ENCODE measurements at regions not wholly inside any gene's neighbourhood (a gene's known extent, or its start where the extent isn't known, plus 50 kb on each side); places are given as distances from the start of the nearest gene placed in this dataset.

GRCh38 chr16:65279576-65279975 is 157.7 kb upstream of the CDH11 start:
- H3K4me1 ChIP-seq (ENCODE audit: control insufficient read depth in 2 of 2, insufficient read depth in 2 of 2, low read length in 2 of 2) = no peaks in the 10 kb centered on the region
- no peaks in the 10 kb centered on the region for H3K36me3 ChIP-seq (ENCODE audit: control insufficient read depth in 2 of 2, insufficient read depth in 2 of 2, low read length in 1 of 2)
- no peaks in the 10 kb centered on the region for H3K27me3 ChIP-seq (ENCODE audit: control insufficient read depth in 2 of 2, insufficient read depth in 1 of 2, low read length in 1 of 2)
- WGBS = 94% methylated on average over 1 of the region's 1 CpG
- no peaks in the 10 kb centered on the region for H3K9me3 ChIP-seq (ENCODE audit: control insufficient read depth in 2 of 2, insufficient read depth in 1 of 2, low read length in 1 of 2)
- no peak overlapping the region for H3K27ac ChIP-seq (ENCODE audit: low read depth in 1 of 2, low read length in 1 of 2)
- DNase-seq (ENCODE audit: low read depth in 6 of 9, low spot score in 9 of 9) = no peak
- no peak overlapping the region for H3K4me3 ChIP-seq (ENCODE audit: low read length in 2 of 2)

GRCh38 chr16:65278874-65279273 is 157.0 kb upstream of the CDH11 start:
- H3K27ac ChIP-seq (ENCODE audit: low read depth in 1 of 2, low read length in 1 of 2) = no peak overlapping the region
- DNase-seq (ENCODE audit: low read depth in 6 of 9, low spot score in 9 of 9) = no peak
- WGBS = 94% methylated on average over 6 of the region's 6 CpGs
- H3K4me3 ChIP-seq (ENCODE audit: low read length in 2 of 2) = no peak overlapping the region
- H3K27me3 ChIP-seq (ENCODE audit: control insufficient read depth in 2 of 2, insufficient read depth in 1 of 2, low read length in 1 of 2) = no peaks in the 10 kb centered on the region
- no peaks in the 10 kb centered on the region for H3K36me3 ChIP-seq (ENCODE audit: control insufficient read depth in 2 of 2, insufficient read depth in 2 of 2, low read length in 1 of 2)
- no peaks in the 10 kb centered on the region for H3K9me3 ChIP-seq (ENCODE audit: control insufficient read depth in 2 of 2, insufficient read depth in 1 of 2, low read length in 1 of 2)
- no peaks in the 10 kb centered on the region for H3K4me1 ChIP-seq (ENCODE audit: control insufficient read depth in 2 of 2, insufficient read depth in 2 of 2, low read length in 2 of 2)

- DNase-seq (ENCODE audit: low read depth in 6 of 9, low spot score in 9 of 9) = no peak
These were observed 152.7 kb upstream of the CDH11 start for GRCh38 chr16:65274566-65274965.

GRCh38 chr16:65272699-65273414 is 151.0 kb upstream of the CDH11 start:
- Histone ChIP-seq H3K9me3 (ENCODE audit: control insufficient read depth in 2 of 2, insufficient read depth in 1 of 2, low read length in 1 of 2) (no peaks in the 10 kb centered on the region), H3K4me3 (ENCODE audit: low read length in 2 of 2) (no peak overlapping the region)
- WGBS = 94% methylated on average over 4 of the region's 4 CpGs

More at GRCh38 chr16:65274566-65274965, 152.7 kb upstream of the CDH11 start:
- Histone ChIP-seq H3K27ac (ENCODE audit: low read depth in 1 of 2, low read length in 1 of 2) (no peak overlapping the region), H3K4me1 (ENCODE audit: control insufficient read depth in 2 of 2, insufficient read depth in 2 of 2, low read length in 2 of 2) (no peaks in the 10 kb centered on the region), H3K4me3 (ENCODE audit: low read length in 2 of 2) (no peak overlapping the region), H3K9me3 (ENCODE audit: control insufficient read depth in 2 of 2, insufficient read depth in 1 of 2, low read length in 1 of 2) (no peaks in the 10 kb centered on the region), H3K36me3 (ENCODE audit: control insufficient read depth in 2 of 2, insufficient read depth in 2 of 2, low read length in 1 of 2) (no peaks in the 10 kb centered on the region), H3K27me3 (ENCODE audit: control insufficient read depth in 2 of 2, insufficient read depth in 1 of 2, low read length in 1 of 2) (no peaks in the 10 kb centered on the region)
- 78% methylated on average over 3 of the region's 3 CpGs for WGBS

GRCh38 chr16:65271996-65272395 is 150.1 kb upstream of the CDH11 start:
- Histone ChIP-seq H3K4me1 (ENCODE audit: control insufficient read depth in 2 of 2, insufficient read depth in 2 of 2, low read length in 2 of 2) (no peaks in the 10 kb centered on the region), H3K27me3 (ENCODE audit: control insufficient read depth in 2 of 2, insufficient read depth in 1 of 2, low read length in 1 of 2) (no peaks in the 10 kb centered on the region), H3K4me3 (ENCODE audit: low read length in 2 of 2) (no peak overlapping the region), H3K27ac (ENCODE audit: low read depth in 1 of 2, low read length in 1 of 2) (no peak overlapping the region), H3K9me3 (ENCODE audit: control insufficient read depth in 2 of 2, insufficient read depth in 1 of 2, low read length in 1 of 2) (no peaks in the 10 kb centered on the region), H3K36me3 (ENCODE audit: control insufficient read depth in 2 of 2, insufficient read depth in 2 of 2, low read length in 1 of 2) (no peaks in the 10 kb centered on the region)
- DNase-seq (ENCODE audit: low read depth in 6 of 9, low spot score in 9 of 9) = no peak
- 61% methylated on average over 1 of the region's 1 CpG for WGBS

More at GRCh38 chr16:65272699-65273414, 151.0 kb upstream of the CDH11 start:
- Histone ChIP-seq H3K27me3 (ENCODE audit: control insufficient read depth in 2 of 2, insufficient read depth in 1 of 2, low read length in 1 of 2) (no peaks in the 10 kb centered on the region), H3K36me3 (ENCODE audit: control insufficient read depth in 2 of 2, insufficient read depth in 2 of 2, low read length in 1 of 2) (no peaks in the 10 kb centered on the region), H3K4me1 (ENCODE audit: control insufficient read depth in 2 of 2, insufficient read depth in 2 of 2, low read length in 2 of 2) (no peaks in the 10 kb centered on the region), H3K27ac (ENCODE audit: low read depth in 1 of 2, low read length in 1 of 2) (no peak overlapping the region)
- DNase-seq (ENCODE audit: low read depth in 6 of 9, low spot score in 9 of 9) = no peak

GRCh38 chr16:65268331-65268730 is 146.5 kb upstream of the CDH11 start:
- no peak overlapping the region for H3K4me3 ChIP-seq (ENCODE audit: low read length in 2 of 2)
- H3K27ac ChIP-seq (ENCODE audit: low read depth in 1 of 2, low read length in 1 of 2) = no peak overlapping the region
- no peaks in the 10 kb centered on the region for H3K9me3 ChIP-seq (ENCODE audit: control insufficient read depth in 2 of 2, insufficient read depth in 1 of 2, low read length in 1 of 2)
- no peaks in the 10 kb centered on the region for H3K27me3 ChIP-seq (ENCODE audit: control insufficient read depth in 2 of 2, insufficient read depth in 1 of 2, low read length in 1 of 2)
- H3K36me3 ChIP-seq (ENCODE audit: control insufficient read depth in 2 of 2, insufficient read depth in 2 of 2, low read length in 1 of 2) = no peaks in the 10 kb centered on the region
- 19% methylated on average over 1 of the region's 1 CpG for WGBS
- H3K4me1 ChIP-seq (ENCODE audit: control insufficient read depth in 2 of 2, insufficient read depth in 2 of 2, low read length in 2 of 2) = no peaks in the 10 kb centered on the region
- DNase-seq (ENCODE audit: low read depth in 6 of 9, low spot score in 9 of 9) = no peak

GRCh38 chr16:65263896-65264295 is 142.0 kb upstream of the CDH11 start:
- H3K27me3 ChIP-seq (ENCODE audit: control insufficient read depth in 2 of 2, insufficient read depth in 1 of 2, low read length in 1 of 2) = no peaks in the 10 kb centered on the region
- H3K9me3 ChIP-seq (ENCODE audit: control insufficient read depth in 2 of 2, insufficient read depth in 1 of 2, low read length in 1 of 2) = no peaks in the 10 kb centered on the region
- WGBS = 94% methylated on average over 1 of the region's 1 CpG
- no peaks in the 10 kb centered on the region for H3K36me3 ChIP-seq (ENCODE audit: control insufficient read depth in 2 of 2, insufficient read depth in 2 of 2, low read length in 1 of 2)
- no peak overlapping the region for H3K27ac ChIP-seq (ENCODE audit: low read depth in 1 of 2, low read length in 1 of 2)
- H3K4me1 ChIP-seq (ENCODE audit: control insufficient read depth in 2 of 2, insufficient read depth in 2 of 2, low read length in 2 of 2) = no peaks in the 10 kb centered on the region
- no peak for DNase-seq (ENCODE audit: low read depth in 6 of 9, low spot score in 9 of 9)
- no peak overlapping the region for H3K4me3 ChIP-seq (ENCODE audit: low read length in 2 of 2)

- Histone ChIP-seq H3K4me3 (ENCODE audit: low read length in 2 of 2) (no peak overlapping the region), H3K27me3 (ENCODE audit: control insufficient read depth in 2 of 2, insufficient read depth in 1 of 2, low read length in 1 of 2) (no peaks in the 10 kb centered on the region), H3K4me1 (ENCODE audit: control insufficient read depth in 2 of 2, insufficient read depth in 2 of 2, low read length in 2 of 2) (no peaks in the 10 kb centered on the region), H3K27ac (ENCODE audit: low read depth in 1 of 2, low read length in 1 of 2) (no peak overlapping the region), H3K36me3 (ENCODE audit: control insufficient read depth in 2 of 2, insufficient read depth in 2 of 2, low read length in 1 of 2) (no peaks in the 10 kb centered on the region), H3K9me3 (ENCODE audit: control insufficient read depth in 2 of 2, insufficient read depth in 1 of 2, low read length in 1 of 2) (no peaks in the 10 kb centered on the region)
- DNase-seq (ENCODE audit: low read depth in 6 of 9, low spot score in 9 of 9) = no peak
- WGBS = 92% methylated on average over 1 of the region's 1 CpG
These were observed 138.9 kb upstream of the CDH11 start for GRCh38 chr16:65260746-65261145.

GRCh38 chr16:65254144-65254543 is 132.3 kb upstream of the CDH11 start:
- Histone ChIP-seq H3K4me1 (ENCODE audit: control insufficient read depth in 2 of 2, insufficient read depth in 2 of 2, low read length in 2 of 2) (no peaks in the 10 kb centered on the region), H3K27me3 (ENCODE audit: control insufficient read depth in 2 of 2, insufficient read depth in 1 of 2, low read length in 1 of 2) (no peaks in the 10 kb centered on the region), H3K27ac (ENCODE audit: low read depth in 1 of 2, low read length in 1 of 2) (no peak overlapping the region), H3K4me3 (ENCODE audit: low read length in 2 of 2) (no peak overlapping the region), H3K36me3 (ENCODE audit: control insufficient read depth in 2 of 2, insufficient read depth in 2 of 2, low read length in 1 of 2) (no peaks in the 10 kb centered on the region), H3K9me3 (ENCODE audit: control insufficient read depth in 2 of 2, insufficient read depth in 1 of 2, low read length in 1 of 2) (no peaks in the 10 kb centered on the region)
- DNase-seq (ENCODE audit: low read depth in 6 of 9, low spot score in 9 of 9) = no peak
- 93% methylated on average over 1 of the region's 1 CpG for WGBS
